HL-60 (cell line): ENCODE measurements at regions not wholly inside any gene's neighbourhood (a gene's known extent, or its start where the extent isn't known, plus 50 kb on each side); places are given as distances from the start of the nearest gene placed in this dataset.

Experiments
- CTCF ChIP-seq: IDR thresholded peaks from one replicate; pipeline ENCODE4 v1.5.1; 2011; ENCODE audit warnings: low read length, control low read depth, inconsistent platforms; ENCODE audit not compliant: insufficient read depth
- GABPA ChIP-seq: IDR thresholded peaks from 2 replicates; pipeline ENCODE4 v1.6.1; 2012; ENCODE audit warnings: low read depth
- POLR2AphosphoS5 ChIP-seq: IDR thresholded peaks from 2 replicates; pipeline ENCODE4 v1.6.1; 2012; ENCODE audit warnings: low read depth
- REST ChIP-seq: IDR thresholded peaks from 2 replicates; pipeline ENCODE4 v1.6.1; 2012; ENCODE audit warnings: low read depth; ENCODE audit not compliant: insufficient replicate concordance
- SPI1 ChIP-seq: IDR thresholded peaks from 2 replicates; pipeline ENCODE4 v1.6.1; 2012; ENCODE audit warnings: low read depth, mild to moderate bottlenecking, borderline replicate concordance

GRCh38 chr9:3125602-3126405 is 281.9 kb upstream of the PUM3 start:
- no peak for TF ChIP-seq CTCF
- TF ChIP-seq POLR2AphosphoS5, result no peak
- peak; percentile 76 for TF ChIP-seq SPI1
- TF ChIP-seq REST, result no peak
- no peak for TF ChIP-seq GABPA
